IPS DF 6.9 (cell line): ENCODE measurements at regions not wholly inside any gene's neighbourhood (a gene's known extent, or its start where the extent isn't known, plus 50 kb on each side); places are given as distances from the start of the nearest gene placed in this dataset.

Experiments
- DNase-seq: peaks from one replicate; pipeline ENCODE4 v3.0.0-alpha.2; 2013; ENCODE audit warnings: low read depth, low spot score
- H3K27ac ChIP-seq: one replicate; pipeline ENCODE4 v1.5.1; 2013; ENCODE audit warnings: low read length, control low read depth
- H3K27me3 ChIP-seq: 2 replicates; pipeline ENCODE4 v1.6.1; 2013; ENCODE audit warnings: mild to moderate bottlenecking, low read length; ENCODE audit not compliant: control insufficient read depth, insufficient read depth
- H3K36me3 ChIP-seq: 2 replicates; pipeline ENCODE4 v1.6.1; 2013; ENCODE audit warnings: low read length; ENCODE audit not compliant: control insufficient read depth, insufficient read depth
- H3K4me1 ChIP-seq: 2 replicates; pipeline ENCODE4 v1.6.1; 2013; ENCODE audit warnings: low read length; ENCODE audit not compliant: control insufficient read depth, insufficient read depth
- H3K4me3 ChIP-seq: 2 replicates; pipeline ENCODE4 v1.5.1; 2013; ENCODE audit warnings: mild to moderate bottlenecking, low read length
- H3K9me3 ChIP-seq: 2 replicates; pipeline ENCODE4 v1.6.1; 2013; ENCODE audit warnings: low read length, inconsistent platforms; ENCODE audit not compliant: control insufficient read depth, insufficient read depth
- WGBS: extraction: QIAGEN DNeasy Blood & Tissue Kit; methylation state at CpG from one replicate; pipeline ENCODE4 v1.1.7; 2013; ENCODE audit warnings: mixed read lengths, missing lambda C conversion rate; ENCODE audit not compliant: insufficient read length, insufficient coverage; 5-methylcytosine and 5-hydroxymethylcytosine counted together

DNA sequence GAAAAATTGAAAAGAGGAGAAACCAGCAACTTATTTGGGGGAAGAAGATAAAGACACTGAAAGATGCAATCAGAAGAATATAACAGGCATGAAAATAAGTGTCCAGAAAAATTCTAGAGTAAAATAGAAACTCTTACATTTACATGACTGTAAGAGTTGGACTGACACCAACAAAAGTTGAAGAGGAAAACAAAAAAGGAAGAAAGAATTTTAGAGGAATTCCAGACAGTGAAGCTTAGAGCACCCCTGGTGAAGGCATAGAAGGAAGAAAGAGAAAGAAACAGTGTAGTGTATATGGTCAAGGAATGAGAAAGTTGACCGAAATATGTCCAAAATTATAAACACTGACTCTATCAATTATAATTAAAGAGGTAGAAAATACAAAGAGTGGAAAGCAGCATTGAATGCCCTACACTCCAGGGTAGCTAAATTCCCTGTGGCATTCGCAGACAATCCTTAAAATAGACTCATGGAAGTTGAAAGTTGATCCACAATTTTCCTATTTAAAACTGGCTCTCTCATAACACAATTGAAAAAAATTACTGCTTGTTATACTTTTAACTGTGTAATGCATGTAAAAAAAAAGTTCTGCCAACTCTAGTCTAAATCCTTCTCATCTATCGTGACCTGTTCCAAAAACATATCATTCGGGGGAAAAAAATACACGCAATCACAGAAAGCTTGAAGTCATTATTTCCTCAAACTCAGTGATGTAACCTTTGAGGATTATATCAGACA lies 102.6 kb upstream of the ABI3BP start:
- no peak for DNase-seq
- Histone ChIP-seq H3K27me3 (no peaks in the 10 kb centered on the region), H3K27ac (no peak overlapping the region), H3K4me3 (no peak overlapping the region), H3K36me3 (no peaks in the 10 kb centered on the region), H3K4me1 (no peaks in the 10 kb centered on the region), H3K9me3 (no peaks in the 10 kb centered on the region)
- WGBS: no CpG with 5 or more reads among the region's 5 CpGs

DNA sequence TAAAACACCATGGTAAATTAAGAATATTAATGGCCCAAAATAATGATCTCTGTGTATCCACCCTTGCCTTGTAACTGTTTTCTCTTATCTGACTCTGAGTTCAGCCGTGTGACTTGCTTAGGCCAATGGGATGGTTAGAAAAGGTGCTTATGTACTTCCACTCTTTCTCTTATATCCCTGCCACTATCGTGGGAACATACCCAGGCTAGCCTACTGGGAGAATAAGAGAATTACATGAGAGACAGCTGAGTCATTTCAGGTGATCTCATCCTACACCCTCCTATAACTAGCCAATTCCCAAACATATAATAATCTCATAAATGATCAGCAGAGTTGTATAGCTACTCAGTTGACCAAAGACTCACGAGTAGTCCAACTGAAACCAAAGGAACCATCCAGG lies 98.3 kb upstream of the ABI3BP start:
- no peak for DNase-seq
- H3K36me3 ChIP-seq: no peaks in the 10 kb centered on the region
- no peaks in the 10 kb centered on the region for H3K4me1 ChIP-seq
- H3K9me3 ChIP-seq: no peaks in the 10 kb centered on the region
- H3K27me3 ChIP-seq: no peaks in the 10 kb centered on the region
- WGBS: no CpG with 5 or more reads among the region's 3 CpGs
- no peak overlapping the region for H3K27ac ChIP-seq
- H3K4me3 ChIP-seq: no peak overlapping the region

DNA sequence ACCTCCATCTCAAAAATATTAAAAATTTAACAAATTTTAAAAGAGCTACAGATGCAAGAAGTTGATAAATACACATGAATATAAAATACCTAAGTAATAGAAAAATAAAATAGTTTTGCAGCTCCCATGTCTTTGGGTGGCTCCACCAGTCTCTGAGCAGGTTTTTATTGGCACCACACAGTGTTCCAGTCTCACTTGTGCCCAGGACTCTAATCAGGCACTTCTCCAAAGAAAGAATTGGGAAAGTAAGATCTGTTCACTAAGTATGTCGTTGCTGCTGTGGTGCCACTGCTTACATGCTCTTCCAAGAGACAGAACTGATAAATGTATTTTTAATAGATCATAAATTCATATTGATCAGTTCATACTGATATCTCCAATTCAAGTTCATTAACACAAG lies 92.5 kb upstream of the ABI3BP start:
- no peak overlapping the region for H3K4me3 ChIP-seq
- no peaks in the 10 kb centered on the region for H3K4me1 ChIP-seq
- H3K27me3 ChIP-seq: no peaks in the 10 kb centered on the region
- no peak for DNase-seq
- H3K27ac ChIP-seq: no peak overlapping the region
- no peaks in the 10 kb centered on the region for H3K9me3 ChIP-seq
- no CpG with 5 or more reads among the region's 1 CpG for whole genome bisulfite sequencing
- no peaks in the 10 kb centered on the region for H3K36me3 ChIP-seq

DNA sequence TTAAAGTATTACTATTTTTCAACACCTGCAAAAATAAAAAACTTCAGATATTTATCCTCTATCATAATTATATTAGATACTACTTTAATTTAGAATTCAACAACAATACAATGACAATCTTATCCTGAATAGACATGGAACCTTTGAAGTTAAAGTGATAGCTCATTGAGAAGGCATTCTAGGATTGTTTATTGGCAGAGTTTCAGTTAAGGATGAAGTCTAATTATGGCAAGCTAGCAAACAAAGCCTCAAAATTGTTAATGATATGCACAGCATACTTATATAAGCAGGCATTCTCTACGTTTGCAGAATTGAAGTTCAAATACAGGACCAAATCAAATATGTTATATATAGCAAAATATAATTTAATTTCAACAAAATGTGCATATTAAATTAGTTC lies 91.2 kb upstream of the ABI3BP start:
- no CpG with 5 or more reads among the region's 1 CpG for WGBS
- H3K9me3 ChIP-seq: no peaks in the 10 kb centered on the region
- no peak overlapping the region for H3K27ac ChIP-seq
- no peaks in the 10 kb centered on the region for H3K4me1 ChIP-seq
- DNase-seq: no peak
- H3K36me3 ChIP-seq: no peaks in the 10 kb centered on the region
- no peak overlapping the region for H3K4me3 ChIP-seq
- H3K27me3 ChIP-seq: no peaks in the 10 kb centered on the region

DNA sequence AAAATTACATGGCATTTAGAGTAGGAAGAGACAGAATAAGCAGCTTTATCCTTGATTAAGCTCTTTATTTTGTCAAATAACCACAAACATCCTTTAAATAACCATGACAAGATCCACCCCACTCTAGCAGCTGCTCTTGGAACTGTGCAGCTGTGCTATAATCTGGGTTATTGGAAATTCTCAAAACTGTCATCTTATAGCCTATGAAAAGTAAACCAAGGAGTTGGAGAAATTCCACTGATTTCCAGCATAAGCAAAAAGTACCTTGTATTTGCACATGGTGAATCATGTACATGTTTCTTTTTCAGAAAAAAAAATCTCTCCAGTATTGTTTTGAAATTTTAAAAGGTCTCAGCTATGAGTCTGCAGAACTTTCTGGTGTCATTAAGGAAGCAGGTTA lies 88.8 kb upstream of the ABI3BP start:
- Histone ChIP-seq H3K4me1 (no peaks in the 10 kb centered on the region), H3K9me3 (no peaks in the 10 kb centered on the region), H3K4me3 (no peak overlapping the region), H3K36me3 (no peaks in the 10 kb centered on the region), H3K27me3 (no peaks in the 10 kb centered on the region), H3K27ac (no peak overlapping the region)
- no peak for DNase-seq

DNA sequence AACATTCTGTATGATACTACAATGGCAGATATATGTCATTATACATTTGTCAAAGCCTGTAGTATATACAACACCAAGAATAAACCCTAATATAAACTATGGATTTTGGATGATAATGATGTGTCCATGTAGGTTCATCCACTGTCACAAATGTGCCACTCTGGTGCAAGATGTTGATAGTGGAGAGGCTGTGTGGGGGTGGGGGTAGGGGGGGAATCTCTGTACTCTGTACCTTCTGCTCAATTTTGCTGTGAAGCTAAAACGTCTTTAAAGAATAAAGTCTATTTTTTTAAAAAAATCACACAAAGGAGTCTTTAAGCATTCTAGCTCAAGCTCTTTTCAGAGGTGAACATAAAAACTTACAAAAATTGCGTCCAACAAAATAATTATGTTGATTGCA lies 88.2 kb upstream of the ABI3BP start:
- H3K27ac ChIP-seq: no peak overlapping the region
- H3K9me3 ChIP-seq: no peaks in the 10 kb centered on the region
- H3K4me3 ChIP-seq: no peak overlapping the region
- H3K36me3 ChIP-seq: no peaks in the 10 kb centered on the region
- no CpG with 5 or more reads among the region's 2 CpGs for WGBS
- no peaks in the 10 kb centered on the region for H3K4me1 ChIP-seq
- no peak for DNase-seq
- no peaks in the 10 kb centered on the region for H3K27me3 ChIP-seq

DNA sequence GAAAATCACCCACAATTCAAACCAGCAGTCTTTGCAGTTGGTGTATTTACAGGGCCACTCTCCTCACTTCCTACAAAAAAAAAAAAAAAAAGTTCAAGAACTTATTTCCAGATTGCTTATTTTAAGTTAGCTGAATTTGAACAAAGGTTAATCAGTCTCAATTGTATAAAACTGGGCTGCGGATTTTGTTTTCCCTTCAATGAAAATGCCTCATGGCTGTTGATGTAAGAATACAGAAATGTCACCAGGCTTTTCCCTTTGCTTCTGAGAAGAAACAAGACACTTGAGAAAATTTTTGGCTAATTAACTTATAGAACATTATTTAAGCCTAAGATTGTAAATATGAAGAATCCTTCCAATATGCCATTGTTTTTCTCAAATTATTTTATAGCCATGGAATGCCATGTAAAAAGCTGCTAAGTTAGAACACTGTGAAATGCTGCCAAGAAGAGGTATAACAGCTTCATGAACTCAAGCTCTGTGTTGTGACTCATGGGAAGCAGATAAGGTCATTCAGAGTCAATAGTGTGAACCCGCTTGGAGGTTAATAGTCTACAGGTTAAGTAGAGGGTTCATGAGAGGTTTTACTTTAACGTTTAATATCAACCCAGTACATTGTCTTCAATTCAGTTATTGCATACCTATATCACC lies 84.3 kb upstream of the ABI3BP start:
- Histone ChIP-seq H3K4me3 (no peak overlapping the region), H3K36me3 (no peaks in the 10 kb centered on the region), H3K27ac (no peak overlapping the region), H3K4me1 (no peaks in the 10 kb centered on the region), H3K9me3 (no peaks in the 10 kb centered on the region; the same call in 1 of the 2 replicates), H3K27me3 (no peaks in the 10 kb centered on the region)
- no CpG with 5 or more reads among the region's 3 CpGs for WGBS
- DNase-seq: no peak

DNA sequence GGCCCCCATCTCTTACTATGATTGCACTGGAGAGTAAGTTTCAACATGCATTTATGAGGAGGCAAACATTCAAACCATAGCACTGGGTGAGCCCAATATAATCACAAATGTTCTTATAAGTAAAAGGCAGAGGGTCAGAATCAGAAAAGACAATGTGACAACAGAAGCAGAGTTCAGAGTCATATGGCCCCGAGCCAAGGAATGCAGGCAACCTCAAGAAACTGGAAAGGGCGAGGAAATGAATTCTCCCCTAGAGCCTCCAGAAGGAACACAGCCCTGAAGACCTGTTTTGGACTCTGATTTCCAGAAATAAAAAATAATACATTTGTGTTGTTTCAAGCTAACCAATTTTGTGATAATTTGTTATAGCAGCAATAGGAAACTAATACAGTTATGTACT lies 81.3 kb upstream of the ABI3BP start:
- H3K27me3 ChIP-seq: no peaks in the 10 kb centered on the region
- no peaks in the 10 kb centered on the region; the same call in 1 of the 2 replicates for H3K9me3 ChIP-seq
- DNase-seq: no peak
- H3K27ac ChIP-seq: no peak overlapping the region
- H3K36me3 ChIP-seq: no peaks in the 10 kb centered on the region
- no peaks in the 10 kb centered on the region for H3K4me1 ChIP-seq
- no CpG with 5 or more reads among the region's 2 CpGs for WGBS
- no peak overlapping the region for H3K4me3 ChIP-seq

DNA sequence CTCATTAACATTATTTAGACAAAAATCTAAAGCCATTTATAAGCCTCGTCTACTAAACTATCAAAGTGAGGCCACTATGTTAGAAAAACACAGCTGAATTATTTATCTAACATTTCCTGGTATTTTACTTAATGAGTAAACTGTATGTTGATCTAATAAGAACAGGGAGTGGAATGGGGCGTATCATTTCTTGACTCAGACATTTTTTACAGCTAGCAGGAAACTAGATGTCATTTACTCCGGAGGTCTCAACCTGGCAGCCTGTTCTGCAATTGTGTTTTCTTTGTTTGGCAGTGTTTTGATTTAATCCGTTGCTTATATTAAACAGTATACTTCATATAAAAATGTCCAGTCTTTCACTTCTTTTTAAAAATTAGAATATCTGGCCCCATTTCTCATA lies 79.1 kb upstream of the ABI3BP start:
- no peaks in the 10 kb centered on the region for H3K27me3 ChIP-seq
- H3K9me3 ChIP-seq: no peaks in the 10 kb centered on the region; the same call in 1 of the 2 replicates
- H3K36me3 ChIP-seq: no peaks in the 10 kb centered on the region
- no CpG with 5 or more reads among the region's 4 CpGs for WGBS
- no peak overlapping the region for H3K4me3 ChIP-seq
- H3K4me1 ChIP-seq: no peaks in the 10 kb centered on the region
- H3K27ac ChIP-seq: no peak overlapping the region
- DNase-seq: no peak

DNA sequence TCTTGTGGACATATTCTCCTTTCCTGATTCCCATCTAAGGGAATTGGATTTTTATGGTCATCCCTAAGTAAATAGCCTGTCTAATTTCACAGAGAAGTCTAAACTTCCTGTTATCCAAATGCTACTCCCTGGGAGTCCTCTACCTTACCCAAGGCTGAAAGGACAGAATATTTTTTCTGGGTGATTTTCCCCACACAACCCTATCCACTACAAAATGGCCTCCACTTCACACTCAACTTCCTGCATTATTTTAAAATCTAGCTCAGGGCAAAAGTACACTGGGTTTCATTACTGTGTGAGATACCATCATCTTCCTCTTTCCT lies 77.5 kb upstream of the ABI3BP start:
- no peak overlapping the region for H3K27ac ChIP-seq
- H3K4me1 ChIP-seq: no peaks in the 10 kb centered on the region
- H3K36me3 ChIP-seq: no peaks in the 10 kb centered on the region
- H3K9me3 ChIP-seq: no peaks in the 10 kb centered on the region; the same call in 1 of the 2 replicates
- no peak overlapping the region for H3K4me3 ChIP-seq
- no peaks in the 10 kb centered on the region for H3K27me3 ChIP-seq
- DNase-seq: no peak
